ENCODE measurements at regions not wholly inside any gene's neighbourhood (a gene's known extent, or its start where the extent isn't known, plus 50 kb on each side); places are given as distances from the start of the nearest gene placed in this dataset.

GRCh38 chr2:239756031-239756789 is 268.9 kb downstream of the NDUFA10 start:
- H3K27me3 ChIP-seq (replicated peaks in 1 of 2; ENCODE audit: control insufficient read depth in 2 of 2, extremely low read depth in 1 of 2, insufficient read depth in 2 of 2, low read length in 1 of 2), result peaks cover 0 to 18% of the 10 kb centered on the region in 2 experiments
- peaks cover 0 to 9% (median 4%) of the 10 kb centered on the region in 3 donors for H3K9me3 Mint-ChIP-seq
- ChIA-PET POLR2A (no interaction called here), CTCF (no interaction called here)
- H3K27ac ChIP-seq (ENCODE audit: low read length), result no peak overlapping the region
- H3K4me1 ChIP-seq (ENCODE audit: control insufficient read depth in 1 of 2, extremely low read depth in 1 of 2, insufficient read depth in 2 of 2, low read length in 2 of 2), result peaks cover 17 to 22% of the 10 kb centered on the region in 2 experiments
- H3K36me3 ChIP-seq (ENCODE audit: control insufficient read depth in 2 of 2, extremely low read depth in 1 of 2, insufficient read depth in 1 of 2, low read length in 1 of 2), result no peaks in the 10 kb centered on the region
- H3K4me3 ChIP-seq (ENCODE audit: control insufficient read depth in 1 of 2, extremely low read depth in 1 of 2, low read length in 1 of 2), result no peak overlapping the region
- H3K36me3 Mint-ChIP-seq, result no peaks in the 10 kb centered on the region
- H3K4me3 Mint-ChIP-seq, result no peak overlapping the region
- no peak for ATAC-seq (replicated peaks in 1 of 4)
- no peaks in the 10 kb centered on the region for H3K9me3 ChIP-seq
- H3K27me3 Mint-ChIP-seq, result no peaks in the 10 kb centered on the region
- 76% methylated on average over 8 of the region's 10 CpGs for WGBS (ENCODE audit: insufficient coverage)
- H3K4me1 Mint-ChIP-seq, result peaks cover 15 to 27% (median 21%) of the 10 kb centered on the region in 3 donors
- H3K27ac Mint-ChIP-seq, result no peak overlapping the region
- no peak for DNase-seq

DNA sequence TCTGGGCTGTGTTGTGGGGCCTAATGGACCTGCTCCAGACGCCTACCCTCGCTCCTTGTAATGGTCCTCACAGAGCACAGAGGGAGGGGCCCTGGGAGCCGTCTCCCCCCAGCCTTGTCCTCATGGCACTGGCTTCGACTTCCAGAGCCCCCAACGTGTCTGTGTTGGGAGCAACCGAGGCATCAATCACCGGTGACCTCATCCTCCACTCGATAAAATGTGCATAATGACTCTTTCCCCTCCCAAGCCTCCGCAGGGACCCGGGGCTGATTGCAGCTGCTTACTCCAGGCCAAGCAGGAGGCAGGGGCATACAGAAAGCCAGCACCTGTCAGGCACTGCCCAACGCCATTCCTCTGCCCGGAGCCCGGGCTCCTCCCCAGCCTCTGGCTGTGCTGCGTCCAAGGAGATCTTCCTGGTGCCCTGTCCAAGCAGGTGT is 271.7 kb downstream of the NDUFA10 start:
- POLR2A ChIA-PET, result no interaction called here
- WGBS (ENCODE audit: insufficient coverage), result 92% methylated on average over 12 of the region's 14 CpGs
- Mint-ChIP-seq H3K27ac (no peak overlapping the region), H3K9me3 (peaks cover 0 to 4% (median 0%) of the 10 kb centered on the region in 3 donors), H3K36me3 (no peaks in the 10 kb centered on the region), H3K4me3 (no peak overlapping the region), H3K4me1 (peaks cover 15 to 31% (median 21%) of the 10 kb centered on the region in 3 donors), H3K27me3 (no peaks in the 10 kb centered on the region)
- Histone ChIP-seq H3K9me3 (no peaks in the 10 kb centered on the region), H3K27ac (ENCODE audit: low read length) (no peak overlapping the region), H3K4me3 (ENCODE audit: control insufficient read depth in 1 of 2, extremely low read depth in 1 of 2, low read length in 1 of 2) (no peak overlapping the region), H3K4me1 (ENCODE audit: control insufficient read depth in 1 of 2, extremely low read depth in 1 of 2, insufficient read depth in 2 of 2, low read length in 2 of 2) (peaks cover 17 to 26% of the 10 kb centered on the region in 2 experiments), H3K27me3 (replicated peaks in 1 of 2; ENCODE audit: control insufficient read depth in 2 of 2, extremely low read depth in 1 of 2, insufficient read depth in 2 of 2, low read length in 1 of 2) (peaks cover 0 to 15% of the 10 kb centered on the region in 2 experiments), H3K36me3 (ENCODE audit: control insufficient read depth in 2 of 2, extremely low read depth in 1 of 2, insufficient read depth in 1 of 2, low read length in 1 of 2) (no peaks in the 10 kb centered on the region)
- ATAC-seq (replicated peaks in 1 of 4), result no peak
- CTCF ChIA-PET, result no interaction called here
- no peak for DNase-seq

DNA sequence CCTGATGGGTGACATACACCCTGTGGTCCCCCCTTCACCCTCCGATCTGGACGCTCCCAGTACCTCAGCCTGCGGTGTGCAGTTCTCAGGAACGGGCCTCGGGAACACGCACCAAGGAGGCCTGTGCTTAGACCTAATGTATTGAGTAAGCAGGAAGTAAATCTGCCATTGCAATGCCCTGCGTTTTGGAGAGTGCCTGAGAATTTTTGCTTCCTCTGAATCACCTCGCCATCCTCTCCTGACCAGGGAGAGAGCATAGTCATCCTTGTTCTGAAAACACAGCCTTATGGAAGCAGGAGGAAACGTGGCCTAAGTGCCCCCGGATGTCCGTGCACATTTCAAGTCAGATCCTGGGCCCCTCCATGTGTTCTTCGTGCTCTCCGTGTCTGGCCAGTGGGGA is 272.2 kb downstream of the NDUFA10 start:
- H3K36me3 Mint-ChIP-seq, result no peaks in the 10 kb centered on the region
- peaks cover 17 to 26% of the 10 kb centered on the region in 2 experiments for H3K4me1 ChIP-seq (ENCODE audit: control insufficient read depth in 1 of 2, extremely low read depth in 1 of 2, insufficient read depth in 2 of 2, low read length in 2 of 2)
- H3K27ac ChIP-seq (ENCODE audit: low read length), result no peak overlapping the region
- no peak overlapping the region for H3K27ac Mint-ChIP-seq
- no peaks in the 10 kb centered on the region for H3K36me3 ChIP-seq (ENCODE audit: control insufficient read depth in 2 of 2, extremely low read depth in 1 of 2, insufficient read depth in 1 of 2, low read length in 1 of 2)
- H3K4me3 ChIP-seq (ENCODE audit: control insufficient read depth in 1 of 2, extremely low read depth in 1 of 2, low read length in 1 of 2), result no peak overlapping the region
- H3K27me3 Mint-ChIP-seq, result no peaks in the 10 kb centered on the region
- H3K9me3 Mint-ChIP-seq, result peaks cover 0 to 4% (median 0%) of the 10 kb centered on the region in 3 donors
- peaks cover 15 to 32% (median 22%) of the 10 kb centered on the region in 3 donors for H3K4me1 Mint-ChIP-seq
- CTCF ChIA-PET, result no interaction called here
- DNase-seq (no peak), ATAC-seq (replicated peaks in 1 of 4) (no peak)
- peaks cover 0 to 12% of the 10 kb centered on the region in 2 experiments for H3K27me3 ChIP-seq (replicated peaks in 1 of 2; ENCODE audit: control insufficient read depth in 2 of 2, extremely low read depth in 1 of 2, insufficient read depth in 2 of 2, low read length in 1 of 2)
- POLR2A ChIA-PET, result no interaction called here
- WGBS (ENCODE audit: insufficient coverage), result 72% methylated on average over 9 of the region's 13 CpGs
- H3K4me3 Mint-ChIP-seq, result no peak overlapping the region
- no peaks in the 10 kb centered on the region for H3K9me3 ChIP-seq

- POLR2A ChIA-PET, result no interaction called here
- H3K9me3 Mint-ChIP-seq, result peaks cover 0 to 4% (median 0%) of the 10 kb centered on the region in 3 donors
- WGBS (ENCODE audit: insufficient coverage), result 35% methylated on average over 14 of the region's 24 CpGs
- H3K36me3 ChIP-seq (ENCODE audit: control insufficient read depth in 2 of 2, extremely low read depth in 1 of 2, insufficient read depth in 1 of 2, low read length in 1 of 2), result no peaks in the 10 kb centered on the region
- DNase-seq (peak in 30 of 35 experiments; percentile 5 to 54 (median 30)), ATAC-seq (replicated peaks in 1 of 4) (peak; percentile 75 to 88 (median 84))
- no peak overlapping the region for H3K27ac ChIP-seq (ENCODE audit: low read length)
- no peak overlapping the region for H3K27ac Mint-ChIP-seq
- CTCF ChIA-PET, result no interaction called here
- H3K4me1 ChIP-seq (ENCODE audit: control insufficient read depth in 1 of 2, extremely low read depth in 1 of 2, insufficient read depth in 2 of 2, low read length in 2 of 2), result peaks cover 13 to 25% of the 10 kb centered on the region in 2 experiments
- no peaks in the 10 kb centered on the region for H3K9me3 ChIP-seq
- H3K27me3 Mint-ChIP-seq, result no peaks in the 10 kb centered on the region
- H3K4me3 ChIP-seq (ENCODE audit: control insufficient read depth in 1 of 2, extremely low read depth in 1 of 2, low read length in 1 of 2), result peak overlapping the region; percentile 17 to 42
- H3K4me1 Mint-ChIP-seq, result peaks cover 8 to 30% (median 25%) of the 10 kb centered on the region in 3 donors
- peak overlapping the region in 2 of 3 donors; percentile 6 to 69 for H3K4me3 Mint-ChIP-seq
- H3K27me3 ChIP-seq (replicated peaks in 1 of 2; ENCODE audit: control insufficient read depth in 2 of 2, extremely low read depth in 1 of 2, insufficient read depth in 2 of 2, low read length in 1 of 2), result peaks cover 0 to 14% of the 10 kb centered on the region in 2 experiments
- H3K36me3 Mint-ChIP-seq, result no peaks in the 10 kb centered on the region
Observed at GRCh38 chr2:239751679-239752355, 273.3 kb downstream of the NDUFA10 start.

GRCh38 chr2:239750929-239751678 is 274.0 kb downstream of the NDUFA10 start:
- Histone ChIP-seq H3K36me3 (ENCODE audit: control insufficient read depth in 2 of 2, extremely low read depth in 1 of 2, insufficient read depth in 1 of 2, low read length in 1 of 2) (no peaks in the 10 kb centered on the region), H3K4me1 (ENCODE audit: control insufficient read depth in 1 of 2, extremely low read depth in 1 of 2, insufficient read depth in 2 of 2, low read length in 2 of 2) (peaks cover 9 to 21% of the 10 kb centered on the region in 2 experiments), H3K4me3 (ENCODE audit: control insufficient read depth in 1 of 2, extremely low read depth in 1 of 2, low read length in 1 of 2) (peak overlapping the region; percentile 17 to 42), H3K27me3 (replicated peaks in 1 of 2; ENCODE audit: control insufficient read depth in 2 of 2, extremely low read depth in 1 of 2, insufficient read depth in 2 of 2, low read length in 1 of 2) (peaks cover 0 to 17% of the 10 kb centered on the region in 2 experiments), H3K9me3 (no peaks in the 10 kb centered on the region), H3K27ac (ENCODE audit: low read length) (no peak overlapping the region)
- no peak overlapping the region for H3K27ac Mint-ChIP-seq
- H3K36me3 Mint-ChIP-seq, result no peaks in the 10 kb centered on the region
- DNase-seq (no peak), ATAC-seq (replicated peaks in 1 of 4) (peak in 1 of 4 experiments; percentile 5)
- H3K27me3 Mint-ChIP-seq, result no peaks in the 10 kb centered on the region
- peak overlapping the region in 1 of 3 donors; percentile 69 for H3K4me3 Mint-ChIP-seq
- peaks cover 0 to 4% (median 0%) of the 10 kb centered on the region in 3 donors for H3K9me3 Mint-ChIP-seq
- ChIA-PET CTCF (no interaction called here), POLR2A (no interaction called here)
- WGBS (ENCODE audit: insufficient coverage), result 69% methylated on average over 16 of the region's 22 CpGs
- H3K4me1 Mint-ChIP-seq, result peaks cover 5 to 27% (median 19%) of the 10 kb centered on the region in 3 donors
